ENCODE measurements at regions not wholly inside any gene's neighbourhood (a gene's known extent, or its start where the extent isn't known, plus 50 kb on each side); places are given as distances from the start of the nearest gene placed in this dataset.

- TF ChIP-seq EHF (CRISPR knock-in tag; IDR thresholded peaks at IDR 0.05) (no peak), BCL3 (IDR thresholded peaks at IDR 0.05) (no peak), CBX8 (IDR thresholded peaks at IDR 0.05) (no peak), HOXA7 (CRISPR knock-in tag; IDR thresholded peaks at IDR 0.05) (no peak), NFE2L2 (conservative IDR thresholded peaks at IDR 0.05; ENCODE audit: low read length) (no peak)
These were observed 118.3 kb upstream of the CYYR1 start (continued) for GRCh38 chr21:26691416-26691815.

DNA sequence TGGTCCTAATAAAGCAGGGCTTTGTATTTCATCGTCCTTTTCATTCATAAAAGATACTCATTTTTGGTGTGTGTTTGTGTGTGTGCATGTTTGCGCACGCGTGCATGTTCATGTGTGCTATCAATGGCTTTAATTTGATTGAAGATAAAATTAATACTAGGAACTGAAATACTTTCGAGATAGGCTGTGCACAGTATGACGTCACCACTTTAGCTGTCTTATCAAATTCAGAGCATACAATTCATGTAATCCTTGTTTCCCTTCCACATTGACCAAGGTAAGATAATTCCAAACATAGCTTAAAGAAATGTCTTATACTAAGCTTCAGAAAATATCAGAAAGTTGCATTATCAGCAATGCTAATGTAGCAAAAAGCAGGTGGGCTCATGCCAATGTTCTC, 113.6 kb upstream of the CYYR1 start:
- Histone ChIP-seq H3K9me3 (no peaks in the 10 kb centered on the region), H3K4me2 (no peak overlapping the region), H3K4me1 (no peaks in the 10 kb centered on the region), H3K27ac (no peak overlapping the region), H3K4me3 (no peak overlapping the region)
- no peak for DNase-seq (ENCODE audit: low read depth in 1 of 2, low spot score in 1 of 2)
- FAIRE-seq, result no peak
- ChIA-PET POLR2A (no interaction called here), CTCF (no interaction called here)
- no peak for TF ChIP-seq HOXB13 (CRISPR knock-in tag; IDR thresholded peaks at IDR 0.05; ENCODE audit: low read depth)
- TF ChIP-seq RFX5 (IDR thresholded peaks at IDR 0.05), result no peak
- no peak for TF ChIP-seq FOSB (CRISPR knock-in tag; IDR thresholded peaks at IDR 0.05)
- TF ChIP-seq HDAC2 (IDR thresholded peaks at IDR 0.05), result no peak
- no peak for TF ChIP-seq MYC (IDR thresholded peaks at IDR 0.05; ENCODE audit: borderline replicate concordance, low read length)
- no peak for TF ChIP-seq NFE2L2 (conservative IDR thresholded peaks at IDR 0.05; ENCODE audit: low read length)
- no peak for TF ChIP-seq PBX3 (IDR thresholded peaks at IDR 0.05)
- no peak for TF ChIP-seq RAD21 (conservative IDR thresholded peaks at IDR 0.05 in 1 of 2, IDR thresholded peaks at IDR 0.05 in 1 of 2)
- TF ChIP-seq ZNF302 (CRISPR knock-in tag; IDR thresholded peaks at IDR 0.05), result no peak
- no peak for TF ChIP-seq NR3C1 (IDR thresholded peaks at IDR 0.05)
- TF ChIP-seq, protein P1, sequence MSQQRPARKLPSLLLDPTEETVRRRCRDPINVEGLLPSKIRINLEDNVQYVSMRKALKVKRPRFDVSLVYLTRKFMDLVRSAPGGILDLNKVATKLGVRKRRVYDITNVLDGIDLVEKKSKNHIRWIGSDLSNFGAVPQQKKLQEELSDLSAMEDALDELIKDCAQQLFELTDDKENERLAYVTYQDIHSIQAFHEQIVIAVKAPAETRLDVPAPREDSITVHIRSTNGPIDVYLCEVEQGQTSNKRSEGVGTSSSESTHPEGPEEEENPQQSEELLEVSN (IDR thresholded peaks at IDR 0.05; ENCODE audit: borderline replicate concordance, low read depth), result no peak
- TF ChIP-seq RARB (CRISPR knock-in tag; IDR thresholded peaks at IDR 0.05), result no peak
- no peak for TF ChIP-seq ZC3H11A (IDR thresholded peaks at IDR 0.05)
- TF ChIP-seq ESRRA (IDR thresholded peaks at IDR 0.05; ENCODE audit: borderline replicate concordance, low read length), result no peak
- TF ChIP-seq JUNB (IDR thresholded peaks at IDR 0.05), result no peak
- TF ChIP-seq TFCP2L1 (CRISPR knock-in tag; IDR thresholded peaks at IDR 0.05), result no peak
- TF ChIP-seq ZSCAN20 (CRISPR knock-in tag; IDR thresholded peaks at IDR 0.05), result no peak
- WGBS (ENCODE audit: missing lambda C conversion rate), result 43% methylated on average over 6 of the region's 6 CpGs
- ATAC-seq, result no peak

DNA sequence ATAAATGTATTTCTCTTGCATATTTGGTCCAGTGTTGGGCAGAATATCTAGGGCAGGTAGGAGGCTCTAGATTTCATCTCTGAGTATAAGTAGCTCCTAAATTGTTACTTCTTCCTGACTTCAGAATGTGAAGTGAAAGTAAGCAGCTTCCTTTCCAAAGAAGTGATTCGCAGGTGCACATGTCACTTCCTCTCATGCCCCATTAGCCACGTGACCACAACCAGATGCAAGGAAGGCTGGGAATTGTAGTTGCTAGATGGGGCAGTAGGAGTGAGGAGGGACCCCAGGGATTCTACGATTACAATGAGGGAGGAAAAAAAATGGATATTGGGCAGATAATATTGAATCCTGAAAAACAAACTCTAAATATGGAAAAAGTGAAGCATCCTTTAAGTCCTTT, 113.2 kb upstream of the CYYR1 start:
- FAIRE-seq (no peak), ATAC-seq (no peak), DNase-seq (ENCODE audit: low read depth in 1 of 2, low spot score in 1 of 2) (peak; percentile 1 to 41)
- ChIA-PET CTCF (no interaction called here), POLR2A (no interaction called here)
- no peaks in the 10 kb centered on the region for H3K4me1 ChIP-seq
- TF ChIP-seq JUNB (IDR thresholded peaks at IDR 0.05) (no peak), USF2 (IDR thresholded peaks at IDR 0.05) (peak; percentile 51), HDAC2 (IDR thresholded peaks at IDR 0.05) (no peak), MAZ (IDR thresholded peaks at IDR 0.05; ENCODE audit: borderline replicate concordance, low read depth, low read length) (no peak), CBX2 (IDR thresholded peaks at IDR 0.05; ENCODE audit: borderline replicate concordance, low read depth) (no peak)
- TF ChIP-seq, protein P1 (IDR thresholded peaks at IDR 0.05; ENCODE audit: borderline replicate concordance, low read depth), result no peak
- no peak overlapping the region for H3K27ac ChIP-seq
- H3K9me3 ChIP-seq, result no peaks in the 10 kb centered on the region
- H3K4me2 ChIP-seq, result peak overlapping the region; percentile 34; the same call in 1 of the 3 replicates
- 1% methylated on average over 3 of the region's 3 CpGs for WGBS (ENCODE audit: missing lambda C conversion rate)
- no peak overlapping the region for H3K4me3 ChIP-seq

Measured in A549 (cell line).